IMR-90 (cell line): ENCODE measurements at regions not wholly inside any gene's neighbourhood (a gene's known extent, or its start where the extent isn't known, plus 50 kb on each side); places are given as distances from the start of the nearest gene placed in this dataset.

Experiments used
- ATAC-seq: fragments of 200-7000 bp; cut with Tn5 transposase; 2 replicates; pipeline ENCODE4 v1.9.1; 2020; ENCODE audit warnings: low read depth, mild to moderate bottlenecking, moderate library complexity
- BruUV-seq: library from RNA; stranded (reverse); fragments of 400-500 nt; replicated peaks from 2 replicates; lab custom pipeline; 2021; lab: Mats Ljungman, UMichigan
- CTCF ChIA-PET: fragments of 300-600 bp; formaldehyde crosslinking; extraction: SDS; loops from one replicate; lab custom pipeline; 2021; ENCODE audit warnings: antibody characterized with exemption; lab: Yijun Ruan, JAX
- POLR2A ChIA-PET: fragments of 300-600 bp; sonication (Branson Sonifier 250); formaldehyde crosslinking; loops from one replicate; lab custom pipeline; 2022; ENCODE audit warnings: antibody characterized with exemption; ENCODE audit not compliant: unreplicated experiment; lab: Charles Lee
- DNase-seq: peaks from one replicate; pipeline ENCODE4 v3.0.0; 2013
- H2AFZ ChIP-seq: replicated peaks from 2 replicates; pipeline ENCODE3; 2013; ENCODE audit warnings: low read length, mild to moderate bottlenecking; ENCODE audit not compliant: poor library complexity
- H2AK5ac ChIP-seq: 2 replicates; pipeline ENCODE4 v1.6.1; 2013; ENCODE audit warnings: low read depth, low read length, inconsistent platforms
- H2AK9ac ChIP-seq: replicated peaks from 2 replicates; pipeline ENCODE3; 2013; ENCODE audit warnings: mild to moderate bottlenecking, low read depth, low read length, moderate library complexity; ENCODE audit not compliant: poor library complexity
- H2BK120ac ChIP-seq: 2 replicates; pipeline ENCODE4 v1.6.1; 2013; ENCODE audit warnings: low read depth, low read length, inconsistent platforms
- H2BK15ac ChIP-seq: 3 replicates; pipeline ENCODE4 v1.6.1; 2013; ENCODE audit warnings: low read depth, low read length, inconsistent platforms
- H2BK20ac ChIP-seq: 2 replicates; pipeline ENCODE4 v1.6.1; 2013; ENCODE audit warnings: low read depth, mild to moderate bottlenecking, inconsistent platforms, low read length, moderate library complexity
- H2BK5ac ChIP-seq: 2 replicates; pipeline ENCODE4 v1.6.1; 2013; ENCODE audit warnings: mild to moderate bottlenecking, low read depth, low read length, inconsistent platforms; ENCODE audit not compliant: poor library complexity, severe bottlenecking
- H3K14ac ChIP-seq: replicated peaks from 2 replicates; pipeline ENCODE4 v1.6.1; 2013; ENCODE audit warnings: low read depth, low read length, inconsistent platforms
- H3K18ac ChIP-seq: 2 replicates; pipeline ENCODE4 v1.6.1; 2013; ENCODE audit warnings: low read depth, low read length, control low read depth
- H3K23ac ChIP-seq: 2 replicates; pipeline ENCODE4 v1.6.1; 2013; ENCODE audit warnings: low read depth, low read length, inconsistent platforms
- H3K27ac ChIP-seq: 2 replicates; pipeline ENCODE4 v1.5.1; 2013; ENCODE audit warnings: mild to moderate bottlenecking, control low read depth, low read length; ENCODE audit not compliant: insufficient read depth
- H3K27me3 ChIP-seq: 2 replicates; pipeline ENCODE4 v1.6.1; 2013; ENCODE audit warnings: low read length; ENCODE audit not compliant: control insufficient read depth, insufficient read depth
- H3K36me3 ChIP-seq: 2 replicates; pipeline ENCODE4 v1.6.1; 2013; ENCODE audit warnings: low read length, mixed read lengths; ENCODE audit not compliant: control insufficient read depth, insufficient read depth
- H3K4ac ChIP-seq: 2 replicates; pipeline ENCODE4 v1.6.1; 2013; ENCODE audit warnings: low read depth, low read length, inconsistent platforms
- H3K4me1 ChIP-seq: 2 replicates; pipeline ENCODE4 v1.6.1; 2013; ENCODE audit warnings: low read length, mixed read lengths; ENCODE audit not compliant: control insufficient read depth, insufficient read depth
- H3K4me2 ChIP-seq: 2 replicates; pipeline ENCODE4 v1.6.1; 2013; ENCODE audit warnings: low read depth, mild to moderate bottlenecking, control low read depth, low read length, moderate library complexity
- H3K4me3 ChIP-seq: 2 replicates; pipeline ENCODE4 v1.5.1; 2013; ENCODE audit warnings: low read depth, mild to moderate bottlenecking, control low read depth, low read length, moderate library complexity; ENCODE audit not compliant: insufficient read depth
- H3K56ac ChIP-seq: 2 replicates; pipeline ENCODE4 v1.6.1; 2013; ENCODE audit warnings: low read length, inconsistent platforms; ENCODE audit not compliant: insufficient read depth; ENCODE audit errors: extremely low read depth
- H3K79me1 ChIP-seq, 2 experiments: 2 replicates each; pipeline ENCODE4 v1.6.1; 2013; ENCODE audit warnings: low read length in 2 of 2, inconsistent platforms in 1 of 2, low read depth in 1 of 2
- H3K9ac ChIP-seq: 2 replicates; pipeline ENCODE4 v1.6.1; 2013; ENCODE audit warnings: low read depth, low read length, control low read depth
- H3K9me1 ChIP-seq: 2 replicates; pipeline ENCODE4 v1.6.1; 2013; ENCODE audit warnings: low read length, inconsistent platforms; ENCODE audit not compliant: insufficient read depth
- H3K9me3 ChIP-seq: 2 replicates; pipeline ENCODE4 v1.6.1; 2013; ENCODE audit warnings: low read length; ENCODE audit not compliant: control insufficient read depth, insufficient read depth
- H4K20me1 ChIP-seq: 2 replicates; pipeline ENCODE4 v1.6.1; 2013; ENCODE audit warnings: low read length, inconsistent platforms; ENCODE audit not compliant: insufficient read depth
- H4K5ac ChIP-seq: 2 replicates; pipeline ENCODE4 v1.6.1; 2013; ENCODE audit warnings: mild to moderate bottlenecking, low read depth, low read length, control low read depth
- H4K8ac ChIP-seq, 2 experiments: 2 replicates each; pipeline ENCODE4 v1.6.1; 2013; ENCODE audit warnings: low read depth in 2 of 2, low read length in 2 of 2, control low read depth in 1 of 2, inconsistent platforms in 1 of 2
- H4K91ac ChIP-seq: 2 replicates; pipeline ENCODE4 v1.6.1; 2013; ENCODE audit warnings: low read depth, low read length, inconsistent platforms; ENCODE audit not compliant: insufficient read depth
- BHLHE40 ChIP-seq: fragments of 150-350 bp; IDR thresholded peaks from 2 replicates; pipeline ENCODE4 v1.6.1; 2016; ENCODE audit warnings: mild to moderate bottlenecking, low read depth, low read length
- CEBPB ChIP-seq: IDR thresholded peaks from 2 replicates; pipeline ENCODE4 v1.6.1; 2012; ENCODE audit warnings: low read depth, low read length, improper control_type of control experiment
- ELK1 ChIP-seq: fragments of 150-350 bp; IDR thresholded peaks from 2 replicates; pipeline ENCODE4 v1.6.1; 2016; ENCODE audit warnings: low read depth, mild to moderate bottlenecking, low read length, moderate library complexity, borderline replicate concordance
- POLR2A ChIP-seq: IDR thresholded peaks from 2 replicates; pipeline ENCODE4 v1.6.1; 2012; ENCODE audit warnings: mild to moderate bottlenecking, low read depth, low read length
- SMC3 ChIP-seq: fragments of 150-350 bp; IDR thresholded peaks from 2 replicates; pipeline ENCODE4 v1.6.1; 2016; ENCODE audit warnings: low read depth, mild to moderate bottlenecking, antibody characterized with exemption, low read length, moderate library complexity
- WGBS, 2 experiments: methylation state at CpG; one replicate each; pipeline versions ENCODE4 v1.1.5 to v1.1.7; 2013; ENCODE audit warnings: missing lambda C conversion rate in 2 of 2; ENCODE audit not compliant: insufficient read length in 1 of 2; ENCODE audit errors: extremely low coverage in 2 of 2; 5-methylcytosine and 5-hydroxymethylcytosine counted together
- dilution Hi-C: fragments of 300-500 bp; cut with HindIII; formaldehyde crosslinking; loops from one replicate; pipeline ENCODE4 v1.14.3; 2018; ENCODE audit warnings: low sequenced_read_pairs; ENCODE audit not compliant: unreplicated experiment
- in situ Hi-C: fragments of 300-500 bp; cut with MboI; formaldehyde crosslinking; loops from 3 replicates; pipeline ENCODE4 v1.14.3; 2019; ENCODE audit warnings: low sequenced_read_pairs, inconsistent platforms, mixed read lengths
- intact Hi-C: fragments of 100-400 bp; cut with micrococcal nuclease; formaldehyde crosslinking; loops from 2 replicates; pipeline ENCODE4 v1.10.0; 2022

GRCh38 chr21:18725653-18726052 is 322.1 kb upstream of the TMPRSS15 start:
- H3K23ac ChIP-seq: no peak overlapping the region
- H4K20me1 ChIP-seq: no peaks in the 10 kb centered on the region
- dilution Hi-C loops (no loop called here), intact Hi-C loops (no loop called here), in situ Hi-C loops (no loop called here)
- H2BK5ac ChIP-seq: no peak overlapping the region
- H3K14ac ChIP-seq: no peak overlapping the region
- H2AFZ ChIP-seq: no peak overlapping the region
- no peak overlapping the region for H2BK15ac ChIP-seq
- no peaks in the 10 kb centered on the region for H3K4me1 ChIP-seq
- DNase-seq: no peak
- POLR2A ChIA-PET: no interaction called here
- H4K5ac ChIP-seq: no peak overlapping the region
- H3K4me3 ChIP-seq: no peak overlapping the region
- H3K9me1 ChIP-seq: no peaks in the 10 kb centered on the region
- no peaks in the 10 kb centered on the region for H3K36me3 ChIP-seq
- WGBS, 2 experiments: no CpG with 5 or more reads among the region's 3 CpGs
- TF ChIP-seq ELK1: no peak
- TF ChIP-seq SMC3: no peak
- TF ChIP-seq CEBPB: no peak
- no peak for TF ChIP-seq POLR2A
- no peak for TF ChIP-seq BHLHE40
- no peak overlapping the region for H3K4me2 ChIP-seq
- H3K79me1 ChIP-seq: no peaks in the 10 kb centered on the region
- no TSS peak for BruUV-seq
- H3K27ac ChIP-seq: no peak overlapping the region
- H3K18ac ChIP-seq: no peak overlapping the region
- H2BK20ac ChIP-seq: no peak overlapping the region
- no peaks in the 10 kb centered on the region for H3K27me3 ChIP-seq
- H2BK120ac ChIP-seq: no peak overlapping the region
- no peak overlapping the region for H3K4ac ChIP-seq
- H4K8ac ChIP-seq: no peak overlapping the region
- CTCF ChIA-PET: no interaction called here
- no peak overlapping the region for H2AK5ac ChIP-seq
- H3K9ac ChIP-seq: no peak overlapping the region
- ATAC-seq: no peak
- H2AK9ac ChIP-seq: no peak overlapping the region
- H4K91ac ChIP-seq: no peak overlapping the region
- no peak overlapping the region for H3K56ac ChIP-seq
- peaks cover 8% of the 10 kb centered on the region for H3K9me3 ChIP-seq
